ENCODE measurements at regions not wholly inside any gene's neighbourhood (a gene's known extent, or its start where the extent isn't known, plus 50 kb on each side); places are given as distances from the start of the nearest gene placed in this dataset.

DNA sequence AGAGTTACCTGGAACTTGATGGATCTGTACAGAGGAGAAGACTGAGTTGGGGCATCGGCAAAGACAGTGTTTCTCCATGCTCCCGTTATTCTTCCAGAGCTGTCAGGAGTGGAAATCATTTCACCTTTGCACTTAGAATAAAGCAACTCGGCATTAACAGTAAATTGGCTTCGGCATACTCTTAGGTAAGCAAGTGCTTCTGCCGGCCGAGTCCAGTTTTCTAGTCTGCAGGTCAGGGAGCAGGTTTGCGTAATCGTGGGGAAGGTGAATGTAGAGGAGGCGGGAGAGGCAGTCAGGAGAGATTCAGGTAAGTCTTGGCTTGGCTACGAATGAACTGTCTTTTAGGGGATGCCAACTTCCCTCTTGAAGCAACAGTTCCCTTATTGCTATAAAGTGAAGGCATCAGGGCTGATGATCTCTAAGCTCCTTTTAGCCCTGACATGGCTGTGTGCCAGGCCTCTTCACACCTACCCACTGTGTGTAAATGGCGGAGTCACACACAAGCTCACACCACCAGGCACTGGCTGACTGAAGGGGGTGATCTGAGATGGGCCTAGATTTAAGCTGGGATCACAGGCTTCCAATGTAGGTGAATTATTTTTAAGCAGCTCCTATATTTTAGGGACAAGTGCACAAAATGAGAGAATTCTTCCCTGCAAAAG lies 127.1 kb downstream of the GATA3 start:
- TF ChIP-seq EZH2phosphoT487 (IDR thresholded peaks at IDR 0.05; ENCODE audit: borderline replicate concordance, low read length) (no peak), CTCF (IDR thresholded peaks at IDR 0.05; ENCODE audit: low read depth, low read length, poor library complexity, severe bottlenecking) (no peak)

All from DOHH2 (cell line).